ENCODE measurements at regions not wholly inside any gene's neighbourhood (a gene's known extent, or its start where the extent isn't known, plus 50 kb on each side); places are given as distances from the start of the nearest gene placed in this dataset.

DNA sequence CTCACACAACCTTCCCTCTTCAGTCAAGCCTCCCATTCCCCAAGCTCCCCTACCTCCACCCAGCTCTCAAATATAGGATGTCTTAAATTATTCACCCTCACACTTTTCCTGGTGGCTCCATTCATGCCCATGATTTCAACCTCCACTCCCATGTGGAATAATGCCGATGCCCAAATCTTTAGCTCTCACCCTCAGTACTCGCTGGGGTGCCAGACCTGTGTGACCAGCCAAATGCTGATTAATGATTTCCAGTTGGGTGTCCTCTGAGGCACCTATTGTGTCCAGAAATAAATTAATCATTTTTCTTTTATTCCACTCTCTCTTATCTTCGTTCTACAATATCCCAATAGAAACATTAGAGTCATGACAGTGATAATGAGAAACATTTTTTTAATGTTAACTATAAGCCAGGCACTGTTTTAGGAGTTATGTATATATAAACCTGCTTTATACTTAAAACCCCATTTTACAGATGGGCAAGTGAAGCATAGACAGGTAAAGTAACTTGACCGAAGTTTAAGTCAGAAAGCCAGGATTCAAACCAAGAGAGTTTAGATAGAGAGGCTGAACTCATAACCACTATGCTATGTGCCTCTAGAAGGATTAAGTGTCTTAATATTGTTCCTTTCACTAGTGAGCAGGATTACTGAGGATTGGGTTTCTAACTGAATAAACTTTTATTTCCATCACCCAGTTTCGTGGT, 209.7 kb downstream of the DUSP10 start:
- H2AFZ ChIP-seq (ENCODE audit: low read depth, low read length), result no peak overlapping the region
- no peaks in the 10 kb centered on the region for H3K9me2 ChIP-seq (ENCODE audit: insufficient read depth, low read length)
- no peaks in the 10 kb centered on the region for H3K9me3 ChIP-seq (ENCODE audit: low read length)
- no peak overlapping the region for H3K9ac ChIP-seq (ENCODE audit: low read length)
- no peaks in the 10 kb centered on the region for H3K79me2 ChIP-seq (replicated peaks; ENCODE audit: insufficient read depth, low read length)
- no peak overlapping the region for H3K4me2 ChIP-seq (ENCODE audit: low read length)
- H4K20me1 ChIP-seq (ENCODE audit: insufficient read depth), result no peaks in the 10 kb centered on the region
- H3F3A ChIP-seq (ENCODE audit: insufficient read depth, low read length, poor library complexity, severe bottlenecking), result no peaks in the 10 kb centered on the region
- TF ChIP-seq POLR2AphosphoS5 (IDR thresholded peaks at IDR 0.05) (no peak), TAF1 (IDR thresholded peaks at IDR 0.05; ENCODE audit: low read depth) (no peak), EZH2 (IDR thresholded peaks at IDR 0.05; ENCODE audit: borderline replicate concordance, insufficient read depth, low read length, poor library complexity, severe bottlenecking) (no peak), EP300 (conservative IDR thresholded peaks at IDR 0.05; ENCODE audit: poor library complexity, severe bottlenecking) (no peak), MXI1 (conservative IDR thresholded peaks at IDR 0.05; ENCODE audit: poor library complexity, severe bottlenecking) (no peak), SMC3 (conservative IDR thresholded peaks at IDR 0.05; ENCODE audit: poor library complexity) (no peak), RAD21 (conservative IDR thresholded peaks at IDR 0.05) (no peak)
- TF ChIP-seq, protein P1, sequence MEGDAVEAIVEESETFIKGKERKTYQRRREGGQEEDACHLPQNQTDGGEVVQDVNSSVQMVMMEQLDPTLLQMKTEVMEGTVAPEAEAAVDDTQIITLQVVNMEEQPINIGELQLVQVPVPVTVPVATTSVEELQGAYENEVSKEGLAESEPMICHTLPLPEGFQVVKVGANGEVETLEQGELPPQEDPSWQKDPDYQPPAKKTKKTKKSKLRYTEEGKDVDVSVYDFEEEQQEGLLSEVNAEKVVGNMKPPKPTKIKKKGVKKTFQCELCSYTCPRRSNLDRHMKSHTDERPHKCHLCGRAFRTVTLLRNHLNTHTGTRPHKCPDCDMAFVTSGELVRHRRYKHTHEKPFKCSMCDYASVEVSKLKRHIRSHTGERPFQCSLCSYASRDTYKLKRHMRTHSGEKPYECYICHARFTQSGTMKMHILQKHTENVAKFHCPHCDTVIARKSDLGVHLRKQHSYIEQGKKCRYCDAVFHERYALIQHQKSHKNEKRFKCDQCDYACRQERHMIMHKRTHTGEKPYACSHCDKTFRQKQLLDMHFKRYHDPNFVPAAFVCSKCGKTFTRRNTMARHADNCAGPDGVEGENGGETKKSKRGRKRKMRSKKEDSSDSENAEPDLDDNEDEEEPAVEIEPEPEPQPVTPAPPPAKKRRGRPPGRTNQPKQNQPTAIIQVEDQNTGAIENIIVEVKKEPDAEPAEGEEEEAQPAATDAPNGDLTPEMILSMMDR (IDR thresholded peaks at IDR 0.05; ENCODE audit: poor library complexity, severe bottlenecking), result no peak
- TF ChIP-seq, protein P2, sequence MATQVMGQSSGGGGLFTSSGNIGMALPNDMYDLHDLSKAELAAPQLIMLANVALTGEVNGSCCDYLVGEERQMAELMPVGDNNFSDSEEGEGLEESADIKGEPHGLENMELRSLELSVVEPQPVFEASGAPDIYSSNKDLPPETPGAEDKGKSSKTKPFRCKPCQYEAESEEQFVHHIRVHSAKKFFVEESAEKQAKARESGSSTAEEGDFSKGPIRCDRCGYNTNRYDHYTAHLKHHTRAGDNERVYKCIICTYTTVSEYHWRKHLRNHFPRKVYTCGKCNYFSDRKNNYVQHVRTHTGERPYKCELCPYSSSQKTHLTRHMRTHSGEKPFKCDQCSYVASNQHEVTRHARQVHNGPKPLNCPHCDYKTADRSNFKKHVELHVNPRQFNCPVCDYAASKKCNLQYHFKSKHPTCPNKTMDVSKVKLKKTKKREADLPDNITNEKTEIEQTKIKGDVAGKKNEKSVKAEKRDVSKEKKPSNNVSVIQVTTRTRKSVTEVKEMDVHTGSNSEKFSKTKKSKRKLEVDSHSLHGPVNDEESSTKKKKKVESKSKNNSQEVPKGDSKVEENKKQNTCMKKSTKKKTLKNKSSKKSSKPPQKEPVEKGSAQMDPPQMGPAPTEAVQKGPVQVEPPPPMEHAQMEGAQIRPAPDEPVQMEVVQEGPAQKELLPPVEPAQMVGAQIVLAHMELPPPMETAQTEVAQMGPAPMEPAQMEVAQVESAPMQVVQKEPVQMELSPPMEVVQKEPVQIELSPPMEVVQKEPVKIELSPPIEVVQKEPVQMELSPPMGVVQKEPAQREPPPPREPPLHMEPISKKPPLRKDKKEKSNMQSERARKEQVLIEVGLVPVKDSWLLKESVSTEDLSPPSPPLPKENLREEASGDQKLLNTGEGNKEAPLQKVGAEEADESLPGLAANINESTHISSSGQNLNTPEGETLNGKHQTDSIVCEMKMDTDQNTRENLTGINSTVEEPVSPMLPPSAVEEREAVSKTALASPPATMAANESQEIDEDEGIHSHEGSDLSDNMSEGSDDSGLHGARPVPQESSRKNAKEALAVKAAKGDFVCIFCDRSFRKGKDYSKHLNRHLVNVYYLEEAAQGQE (IDR thresholded peaks at IDR 0.05; ENCODE audit: borderline replicate concordance), result no peak
- no peaks in the 10 kb centered on the region for H3K36me3 ChIP-seq (ENCODE audit: insufficient read depth, low read length)
- H3K4me3 ChIP-seq (ENCODE audit: low read length), result no peak overlapping the region
- H3K27ac ChIP-seq (ENCODE audit: low read length), result no peak overlapping the region
- no peaks in the 10 kb centered on the region for H3K27me3 ChIP-seq (ENCODE audit: insufficient read depth, low read depth, low read length)

DNA sequence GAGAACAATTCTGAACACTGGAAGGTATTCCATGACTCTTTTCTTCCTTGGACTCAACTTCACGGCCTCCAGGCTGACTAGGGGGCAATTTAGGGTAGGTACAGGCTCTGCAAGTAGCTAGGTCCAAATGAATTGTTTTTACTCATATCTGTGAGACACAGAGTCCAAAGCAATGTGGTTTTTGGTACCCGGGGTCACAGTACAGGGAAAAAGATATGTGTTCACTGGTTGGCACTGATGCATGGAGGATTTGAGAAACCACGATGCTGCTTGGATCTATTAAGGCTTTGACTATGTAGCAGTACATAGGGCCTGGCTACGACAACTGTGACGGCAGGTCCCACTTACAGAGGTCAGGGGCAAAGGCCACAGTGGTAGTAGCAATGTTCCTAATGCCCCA, 200.6 kb downstream of the DUSP10 start:
- Histone ChIP-seq H3K4me2 (ENCODE audit: low read length) (no peak overlapping the region), H3K79me2 (replicated peaks; ENCODE audit: insufficient read depth, low read length) (no peaks in the 10 kb centered on the region), H3F3A (ENCODE audit: insufficient read depth, low read length, poor library complexity, severe bottlenecking) (no peaks in the 10 kb centered on the region), H3K9me2 (ENCODE audit: insufficient read depth, low read length) (no peaks in the 10 kb centered on the region), H3K27me3 (ENCODE audit: insufficient read depth, low read depth, low read length) (no peaks in the 10 kb centered on the region), H3K9me3 (ENCODE audit: low read length) (no peaks in the 10 kb centered on the region), H3K4me3 (ENCODE audit: low read length) (no peak overlapping the region), H3K27ac (ENCODE audit: low read length) (no peak overlapping the region), H3K9ac (ENCODE audit: low read length) (no peak overlapping the region), H4K20me1 (ENCODE audit: insufficient read depth) (no peaks in the 10 kb centered on the region), H2AFZ (ENCODE audit: low read depth, low read length) (no peak overlapping the region), H3K36me3 (ENCODE audit: insufficient read depth, low read length) (no peaks in the 10 kb centered on the region)
- TF ChIP-seq, protein P1 (IDR thresholded peaks at IDR 0.05; ENCODE audit: poor library complexity, severe bottlenecking), result no peak
- TF ChIP-seq, protein P2 (IDR thresholded peaks at IDR 0.05; ENCODE audit: borderline replicate concordance), result no peak
- TF ChIP-seq EP300 (conservative IDR thresholded peaks at IDR 0.05; ENCODE audit: poor library complexity, severe bottlenecking) (no peak), SMC3 (conservative IDR thresholded peaks at IDR 0.05; ENCODE audit: poor library complexity) (no peak), MXI1 (conservative IDR thresholded peaks at IDR 0.05; ENCODE audit: poor library complexity, severe bottlenecking) (no peak), TAF1 (IDR thresholded peaks at IDR 0.05; ENCODE audit: low read depth) (no peak), RAD21 (conservative IDR thresholded peaks at IDR 0.05) (no peak), POLR2AphosphoS5 (IDR thresholded peaks at IDR 0.05) (no peak), EZH2 (IDR thresholded peaks at IDR 0.05; ENCODE audit: borderline replicate concordance, insufficient read depth, low read length, poor library complexity, severe bottlenecking) (no peak)
